ENCODE measurements at regions not wholly inside any gene's neighbourhood (a gene's known extent, or its start where the extent isn't known, plus 50 kb on each side); places are given as distances from the start of the nearest gene placed in this dataset.
"Not testable (repeated sequence)": the region's sequence is repeated elsewhere in the genome, so short reads cannot be mapped to it uniquely, and the experiment has no call there.

DNA sequence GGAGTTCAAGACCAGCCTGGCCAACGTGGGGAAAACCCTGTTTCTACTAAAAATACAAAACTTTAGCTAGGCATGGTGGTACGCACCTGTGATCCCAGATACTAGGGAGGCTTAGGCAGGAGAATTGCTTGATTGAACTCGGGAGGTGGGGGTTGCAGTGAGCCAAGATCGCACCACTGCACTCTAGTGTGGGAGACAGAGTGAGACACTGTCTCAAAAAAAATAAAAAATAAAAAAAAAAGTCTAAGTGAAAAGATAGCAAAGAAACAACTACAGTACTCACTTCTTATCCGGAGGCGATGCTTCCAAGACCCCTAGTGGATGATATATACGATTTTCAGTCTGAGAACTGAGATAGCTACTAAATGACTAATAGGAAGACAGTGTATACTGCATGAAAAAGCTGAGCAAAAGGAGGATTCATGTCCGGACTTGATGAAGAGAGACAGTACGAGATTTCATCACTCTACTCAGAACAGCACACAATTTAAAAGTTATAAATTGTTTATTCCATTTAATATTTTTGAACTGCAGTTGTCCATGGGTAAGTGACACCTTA lies 138.7 kb upstream of the GOLGA6L6 start:
- not testable (repeated sequence) for H3K9me3 ChIP-seq (replicated peaks in 1 of 2; ENCODE audit: control insufficient read depth in 2 of 2, insufficient read depth in 1 of 2, low read depth in 1 of 2, low read length in 2 of 2); H3K27me3 ChIP-seq (ENCODE audit: control insufficient read depth in 3 of 3, insufficient read depth in 3 of 3, low read depth in 1 of 3, low read length in 3 of 3); H3K4me3 ChIP-seq (ENCODE audit: low read length in 2 of 2); H3K23ac ChIP-seq (ENCODE audit: low read depth, low read length, poor library complexity); H2BK5ac ChIP-seq (ENCODE audit: low read length); H3K4me2 ChIP-seq (ENCODE audit: insufficient read depth, low read length, poor library complexity, severe bottlenecking); H3K36me3 ChIP-seq (replicated peaks in 1 of 2; ENCODE audit: control insufficient read depth in 2 of 2, insufficient read depth in 2 of 2, low read length in 2 of 2); H3K4me1 ChIP-seq (ENCODE audit: control insufficient read depth in 2 of 2, insufficient read depth in 1 of 2, low read depth in 1 of 2, low read length in 2 of 2); H4K91ac ChIP-seq (ENCODE audit: low read depth, low read length, poor library complexity); H3K27ac ChIP-seq (replicated peaks; ENCODE audit: low read length); H3K14ac ChIP-seq (ENCODE audit: low read length); H3K79me1 ChIP-seq (ENCODE audit: low read depth, low read length); H2BK15ac ChIP-seq (ENCODE audit: low read length); H3K9ac ChIP-seq (ENCODE audit: low read depth, low read length, poor library complexity); H2AK5ac ChIP-seq (ENCODE audit: low read depth, low read length); DNase-seq (ENCODE audit: low spot score); H2BK12ac ChIP-seq (ENCODE audit: low read length); H2BK120ac ChIP-seq (ENCODE audit: low read depth, low read length); H4K8ac ChIP-seq (ENCODE audit: low read depth, low read length); H2AFZ ChIP-seq (ENCODE audit: low read length); H3K4ac ChIP-seq (ENCODE audit: low read length); H3K18ac ChIP-seq (ENCODE audit: low read length)
- no CpG with 5 or more reads among the region's 9 CpGs for WGBS, 2 donors (ENCODE audit: extremely low coverage in 2 of 2, insufficient read length in 2 of 2, insufficient replicate concordance in 1 of 2)

DNA sequence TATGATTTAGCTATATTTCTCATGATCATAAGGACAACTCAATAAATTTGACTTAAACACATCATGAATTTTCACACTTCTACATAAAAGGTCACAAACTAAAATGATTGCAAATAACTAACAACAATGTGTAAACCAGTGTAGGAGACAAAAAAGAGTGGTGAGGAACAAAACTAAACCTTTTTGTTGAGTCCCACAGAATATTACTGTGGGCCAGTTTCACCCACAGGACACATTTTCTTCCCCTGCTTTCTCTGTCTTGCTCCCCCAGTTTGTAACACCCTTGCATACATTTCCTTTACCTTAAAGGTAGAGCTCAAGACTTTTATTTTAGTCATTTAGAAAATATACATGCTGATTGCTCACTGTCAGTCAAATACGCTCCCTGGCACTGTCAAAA lies 130.9 kb upstream of the GOLGA6L6 start:
- H2BK12ac ChIP-seq (ENCODE audit: low read length), result no peak overlapping the region
- H3K4me2 ChIP-seq (ENCODE audit: insufficient read depth, low read length, poor library complexity, severe bottlenecking), result no peak overlapping the region
- no peaks in the 10 kb centered on the region for H3K9me3 ChIP-seq (replicated peaks in 1 of 2; ENCODE audit: control insufficient read depth in 2 of 2, insufficient read depth in 1 of 2, low read depth in 1 of 2, low read length in 2 of 2)
- no peak overlapping the region for H4K91ac ChIP-seq (ENCODE audit: low read depth, low read length, poor library complexity)
- no peak overlapping the region for H3K9ac ChIP-seq (ENCODE audit: low read depth, low read length, poor library complexity)
- no peak overlapping the region for H4K8ac ChIP-seq (ENCODE audit: low read depth, low read length)
- H3K14ac ChIP-seq (ENCODE audit: low read length), result no peak overlapping the region
- no peaks in the 10 kb centered on the region for H3K36me3 ChIP-seq (replicated peaks in 1 of 2; ENCODE audit: control insufficient read depth in 2 of 2, insufficient read depth in 2 of 2, low read length in 2 of 2)
- H3K23ac ChIP-seq (ENCODE audit: low read depth, low read length, poor library complexity), result no peak overlapping the region
- DNase-seq (ENCODE audit: low spot score), result no peak
- no peak overlapping the region for H2BK5ac ChIP-seq (ENCODE audit: low read length)
- WGBS, 2 donors (ENCODE audit: extremely low coverage in 2 of 2, insufficient read length in 2 of 2, insufficient replicate concordance in 1 of 2), result no CpG with 5 or more reads among the region's 1 CpG
- H3K4me1 ChIP-seq (ENCODE audit: control insufficient read depth in 2 of 2, insufficient read depth in 1 of 2, low read depth in 1 of 2, low read length in 2 of 2), result no peaks in the 10 kb centered on the region
- no peak overlapping the region for H2AK5ac ChIP-seq (ENCODE audit: low read depth, low read length)
- no peak overlapping the region for H3K18ac ChIP-seq (ENCODE audit: low read length)
- no peak overlapping the region for H2BK15ac ChIP-seq (ENCODE audit: low read length)
- H3K27ac ChIP-seq (replicated peaks; ENCODE audit: low read length), result no peak overlapping the region
- no peaks in the 10 kb centered on the region for H3K27me3 ChIP-seq (ENCODE audit: control insufficient read depth in 3 of 3, insufficient read depth in 3 of 3, low read depth in 1 of 3, low read length in 3 of 3)
- H3K4me3 ChIP-seq (ENCODE audit: low read length in 2 of 2), result no peak overlapping the region
- H3K79me1 ChIP-seq (ENCODE audit: low read depth, low read length), result no peaks in the 10 kb centered on the region
- no peak overlapping the region for H2AFZ ChIP-seq (ENCODE audit: low read length)
- H2BK120ac ChIP-seq (ENCODE audit: low read depth, low read length), result no peak overlapping the region
- H3K4ac ChIP-seq (ENCODE audit: low read length), result no peak overlapping the region

DNA sequence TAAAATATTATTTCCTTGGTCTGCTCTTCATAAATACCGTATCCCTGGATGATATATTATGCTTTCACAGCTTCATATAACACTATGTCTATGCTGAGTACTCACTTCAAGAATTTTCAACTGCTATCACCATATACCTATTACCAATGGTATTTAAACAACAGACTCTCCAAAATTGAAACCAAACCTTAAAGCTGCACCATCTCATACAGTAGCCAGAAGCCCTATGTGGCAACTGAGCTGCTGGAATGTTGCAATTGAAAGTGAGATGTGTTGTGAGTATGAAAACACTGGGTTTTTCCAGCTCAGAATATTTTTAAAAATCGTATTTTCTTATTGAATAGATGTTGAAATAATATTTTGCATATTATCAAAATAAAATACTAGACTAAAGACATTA lies 130.1 kb upstream of the GOLGA6L6 start:
- WGBS, 2 donors (ENCODE audit: extremely low coverage in 2 of 2, insufficient read length in 2 of 2, insufficient replicate concordance in 1 of 2), result no CpG with 5 or more reads among the region's 2 CpGs

DNA sequence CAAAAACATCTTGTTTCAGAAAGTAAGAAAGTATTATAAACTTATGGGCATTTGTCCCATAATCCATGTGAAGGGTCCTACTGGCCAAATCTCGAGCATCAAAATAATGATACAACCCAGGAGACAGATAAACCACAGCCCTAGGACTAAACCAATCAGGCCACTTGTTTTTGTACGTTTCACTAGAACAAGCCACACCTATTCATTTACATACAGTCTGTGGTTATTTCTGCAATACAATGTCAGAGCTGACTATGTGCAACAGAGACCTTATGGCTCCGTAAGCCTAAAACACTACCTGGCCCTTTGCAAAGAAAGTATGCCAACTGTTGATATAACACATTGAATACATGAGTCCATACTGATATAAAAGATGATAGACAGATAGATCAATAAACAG lies 124.8 kb upstream of the GOLGA6L6 start:
- not testable (repeated sequence) for H2BK120ac ChIP-seq (ENCODE audit: low read depth, low read length); H3K4me1 ChIP-seq (ENCODE audit: control insufficient read depth in 2 of 2, insufficient read depth in 1 of 2, low read depth in 1 of 2, low read length in 2 of 2); H3K23ac ChIP-seq (ENCODE audit: low read depth, low read length, poor library complexity); H2AK5ac ChIP-seq (ENCODE audit: low read depth, low read length); H2AFZ ChIP-seq (ENCODE audit: low read length); H3K9ac ChIP-seq (ENCODE audit: low read depth, low read length, poor library complexity); DNase-seq (ENCODE audit: low spot score); H2BK5ac ChIP-seq (ENCODE audit: low read length); H3K14ac ChIP-seq (ENCODE audit: low read length); H3K4me3 ChIP-seq (ENCODE audit: low read length in 2 of 2); H2BK15ac ChIP-seq (ENCODE audit: low read length); H3K4ac ChIP-seq (ENCODE audit: low read length); H3K18ac ChIP-seq (ENCODE audit: low read length); H3K27ac ChIP-seq (replicated peaks; ENCODE audit: low read length); H3K9me3 ChIP-seq (replicated peaks in 1 of 2; ENCODE audit: control insufficient read depth in 2 of 2, insufficient read depth in 1 of 2, low read depth in 1 of 2, low read length in 2 of 2); H3K4me2 ChIP-seq (ENCODE audit: insufficient read depth, low read length, poor library complexity, severe bottlenecking); H3K36me3 ChIP-seq (replicated peaks in 1 of 2; ENCODE audit: control insufficient read depth in 2 of 2, insufficient read depth in 2 of 2, low read length in 2 of 2); H3K27me3 ChIP-seq (ENCODE audit: control insufficient read depth in 3 of 3, insufficient read depth in 3 of 3, low read depth in 1 of 3, low read length in 3 of 3); H3K79me1 ChIP-seq (ENCODE audit: low read depth, low read length); H2BK12ac ChIP-seq (ENCODE audit: low read length); H4K91ac ChIP-seq (ENCODE audit: low read depth, low read length, poor library complexity); H4K8ac ChIP-seq (ENCODE audit: low read depth, low read length)
- no CpG with 5 or more reads among the region's 3 CpGs for WGBS, 2 donors (ENCODE audit: extremely low coverage in 2 of 2, insufficient read length in 2 of 2, insufficient replicate concordance in 1 of 2)

More for the DNA sequence above, 130.1 kb upstream of the GOLGA6L6 start:
- H2BK12ac ChIP-seq (ENCODE audit: low read length), result no peak overlapping the region
- H3K27ac ChIP-seq (replicated peaks; ENCODE audit: low read length), result no peak overlapping the region
- H4K91ac ChIP-seq (ENCODE audit: low read depth, low read length, poor library complexity), result no peak overlapping the region
- no peak overlapping the region for H2BK5ac ChIP-seq (ENCODE audit: low read length)
- H3K79me1 ChIP-seq (ENCODE audit: low read depth, low read length), result no peaks in the 10 kb centered on the region
- H4K8ac ChIP-seq (ENCODE audit: low read depth, low read length), result no peak overlapping the region
- no peak overlapping the region for H2BK120ac ChIP-seq (ENCODE audit: low read depth, low read length)
- no peak overlapping the region for H2AFZ ChIP-seq (ENCODE audit: low read length)
- H3K4me3 ChIP-seq (ENCODE audit: low read length in 2 of 2), result no peak overlapping the region
- no peak overlapping the region for H3K23ac ChIP-seq (ENCODE audit: low read depth, low read length, poor library complexity)
- H3K18ac ChIP-seq (ENCODE audit: low read length), result no peak overlapping the region
- H2BK15ac ChIP-seq (ENCODE audit: low read length), result no peak overlapping the region
- H3K14ac ChIP-seq (ENCODE audit: low read length), result no peak overlapping the region
- no peak overlapping the region for H3K4me2 ChIP-seq (ENCODE audit: insufficient read depth, low read length, poor library complexity, severe bottlenecking)
- no peaks in the 10 kb centered on the region for H3K9me3 ChIP-seq (replicated peaks in 1 of 2; ENCODE audit: control insufficient read depth in 2 of 2, insufficient read depth in 1 of 2, low read depth in 1 of 2, low read length in 2 of 2)
- no peaks in the 10 kb centered on the region for H3K4me1 ChIP-seq (ENCODE audit: control insufficient read depth in 2 of 2, insufficient read depth in 1 of 2, low read depth in 1 of 2, low read length in 2 of 2)
- DNase-seq (ENCODE audit: low spot score), result no peak
- no peak overlapping the region for H3K4ac ChIP-seq (ENCODE audit: low read length)
- H3K9ac ChIP-seq (ENCODE audit: low read depth, low read length, poor library complexity), result no peak overlapping the region
- H3K27me3 ChIP-seq (ENCODE audit: control insufficient read depth in 3 of 3, insufficient read depth in 3 of 3, low read depth in 1 of 3, low read length in 3 of 3), result no peaks in the 10 kb centered on the region
- no peak overlapping the region for H2AK5ac ChIP-seq (ENCODE audit: low read depth, low read length)
- H3K36me3 ChIP-seq (replicated peaks in 1 of 2; ENCODE audit: control insufficient read depth in 2 of 2, insufficient read depth in 2 of 2, low read length in 2 of 2), result no peaks in the 10 kb centered on the region

Measured in neuronal stem cell (in vitro differentiated cells).